Astrocyte (in vitro differentiated cells and primary cell): ENCODE measurements at regions not wholly inside any gene's neighbourhood (a gene's known extent, or its start where the extent isn't known, plus 50 kb on each side); places are given as distances from the start of the nearest gene placed in this dataset.

Experiments used
- DNase-seq: peaks from one replicate; pipeline ENCODE4 v3.0.0-alpha.2; 2010; ENCODE audit warnings: low read depth
- FAIRE-seq: peaks from 2 replicates; lab custom pipeline; 2011; peaks lifted over from hg19 to GRCh38; lab: Jason Lieb, UNC
- H2AFZ ChIP-seq: 2 replicates; pipeline ENCODE4 v1.6.0; 2012; ENCODE audit warnings: low read depth, low read length, inconsistent platforms
- H3K27ac ChIP-seq: 2 replicates; pipeline ENCODE4 v1.5.1; 2011; ENCODE audit warnings: low read depth, low read length, inconsistent platforms
- H3K27me3 ChIP-seq: 2 replicates; pipeline ENCODE4 v1.6.0; 2011; ENCODE audit warnings: low read length, inconsistent platforms; ENCODE audit not compliant: insufficient read depth
- H3K36me3 ChIP-seq: 2 replicates; pipeline ENCODE4 v1.5.1; 2011; ENCODE audit warnings: low read length, inconsistent platforms; ENCODE audit not compliant: insufficient read depth
- H3K4me1 ChIP-seq: 2 replicates; pipeline ENCODE4 v1.5.1; 2011; ENCODE audit warnings: low read length, inconsistent platforms; ENCODE audit not compliant: insufficient read depth
- H3K4me2 ChIP-seq: 2 replicates; pipeline ENCODE4 v1.6.0; 2012; ENCODE audit warnings: low read length, inconsistent platforms
- H3K4me3 ChIP-seq: 2 replicates; pipeline ENCODE4 v1.5.1; 2011; ENCODE audit warnings: low read depth, mild to moderate bottlenecking, low read length, inconsistent platforms; ENCODE audit not compliant: insufficient read depth
- H3K79me2 ChIP-seq: 2 replicates; pipeline ENCODE4 v1.6.0; 2012; ENCODE audit warnings: mild to moderate bottlenecking, low read length, inconsistent platforms; ENCODE audit not compliant: insufficient read depth
- H3K9ac ChIP-seq: 2 replicates; pipeline ENCODE4 v1.6.0; 2012; ENCODE audit warnings: mild to moderate bottlenecking, low read length, inconsistent platforms
- H3K9me3 ChIP-seq: 2 replicates; pipeline ENCODE4 v1.5.1; 2012; ENCODE audit warnings: low read depth, mild to moderate bottlenecking, low read length, inconsistent platforms; ENCODE audit not compliant: insufficient read depth
- H4K20me1 ChIP-seq: 2 replicates; pipeline ENCODE4 v1.6.0; 2012; ENCODE audit warnings: low read length, inconsistent platforms; ENCODE audit not compliant: insufficient read depth
- H3K27ac Mint-ChIP-seq: one replicate; pipeline ENCODE4 v1.8.0; 2021; ENCODE audit warnings: mild to moderate bottlenecking, mixed read lengths; ENCODE audit not compliant: unreplicated experiment
- H3K27me3 Mint-ChIP-seq: one replicate; pipeline ENCODE4 v1.8.0; 2021; ENCODE audit warnings: low read depth, mixed read lengths; ENCODE audit not compliant: unreplicated experiment
- H3K36me3 Mint-ChIP-seq: one replicate; pipeline ENCODE4 v1.8.0; 2021; ENCODE audit warnings: low read depth, mixed read lengths; ENCODE audit not compliant: unreplicated experiment
- H3K4me1 Mint-ChIP-seq: one replicate; pipeline ENCODE4 v1.8.0; 2021; ENCODE audit warnings: low read depth, mixed read lengths; ENCODE audit not compliant: unreplicated experiment
- H3K4me3 Mint-ChIP-seq: one replicate; pipeline ENCODE4 v1.8.0; 2021; ENCODE audit warnings: mild to moderate bottlenecking, moderate library complexity, mixed read lengths; ENCODE audit not compliant: unreplicated experiment
- H3K9me3 Mint-ChIP-seq: one replicate; pipeline ENCODE4 v1.8.0; 2021; ENCODE audit warnings: mild to moderate bottlenecking, mixed read lengths; ENCODE audit not compliant: unreplicated experiment
- EZH2 ChIP-seq: IDR thresholded peaks from 2 replicates; pipeline ENCODE4 v1.6.1; 2012; ENCODE audit warnings: mild to moderate bottlenecking, low read length, inconsistent platforms; ENCODE audit not compliant: insufficient read depth
- TF ChIP-seq, protein P1 (sequence below): IDR thresholded peaks from 2 replicates; pipeline ENCODE4 v1.5.1; 2011; ENCODE audit warnings: low read depth, mild to moderate bottlenecking, inconsistent platforms, low read length, moderate library complexity; ENCODE audit not compliant: insufficient read depth

GRCh38 chr20:48175261-48175660 lies 390.0 kb upstream of the SULF2 start:
- Histone ChIP-seq H3K27ac (no peak overlapping the region), H3K4me3 (no peak overlapping the region), H3K9me3 (peaks cover 7% of the 10 kb centered on the region), H2AFZ (no peak overlapping the region), H3K36me3 (no peaks in the 10 kb centered on the region), H3K9ac (no peak overlapping the region), H3K27me3 (peaks cover 37% of the 10 kb centered on the region), H3K4me2 (no peak overlapping the region), H3K4me1 (peaks cover 2% of the 10 kb centered on the region), H3K79me2 (no peaks in the 10 kb centered on the region), H4K20me1 (no peaks in the 10 kb centered on the region)
- peaks cover 15% of the 10 kb centered on the region for H3K4me1 Mint-ChIP-seq
- peaks cover 12% of the 10 kb centered on the region for H3K9me3 Mint-ChIP-seq
- no peak overlapping the region for H3K4me3 Mint-ChIP-seq
- H3K27ac Mint-ChIP-seq: no peak overlapping the region
- H3K27me3 Mint-ChIP-seq: peaks cover 42% of the 10 kb centered on the region
- no peak for FAIRE-seq
- no peaks in the 10 kb centered on the region for H3K36me3 Mint-ChIP-seq
- TF ChIP-seq, protein P1, sequence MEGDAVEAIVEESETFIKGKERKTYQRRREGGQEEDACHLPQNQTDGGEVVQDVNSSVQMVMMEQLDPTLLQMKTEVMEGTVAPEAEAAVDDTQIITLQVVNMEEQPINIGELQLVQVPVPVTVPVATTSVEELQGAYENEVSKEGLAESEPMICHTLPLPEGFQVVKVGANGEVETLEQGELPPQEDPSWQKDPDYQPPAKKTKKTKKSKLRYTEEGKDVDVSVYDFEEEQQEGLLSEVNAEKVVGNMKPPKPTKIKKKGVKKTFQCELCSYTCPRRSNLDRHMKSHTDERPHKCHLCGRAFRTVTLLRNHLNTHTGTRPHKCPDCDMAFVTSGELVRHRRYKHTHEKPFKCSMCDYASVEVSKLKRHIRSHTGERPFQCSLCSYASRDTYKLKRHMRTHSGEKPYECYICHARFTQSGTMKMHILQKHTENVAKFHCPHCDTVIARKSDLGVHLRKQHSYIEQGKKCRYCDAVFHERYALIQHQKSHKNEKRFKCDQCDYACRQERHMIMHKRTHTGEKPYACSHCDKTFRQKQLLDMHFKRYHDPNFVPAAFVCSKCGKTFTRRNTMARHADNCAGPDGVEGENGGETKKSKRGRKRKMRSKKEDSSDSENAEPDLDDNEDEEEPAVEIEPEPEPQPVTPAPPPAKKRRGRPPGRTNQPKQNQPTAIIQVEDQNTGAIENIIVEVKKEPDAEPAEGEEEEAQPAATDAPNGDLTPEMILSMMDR: no peak
- TF ChIP-seq EZH2: no peak
- no peak for DNase-seq

DNA sequence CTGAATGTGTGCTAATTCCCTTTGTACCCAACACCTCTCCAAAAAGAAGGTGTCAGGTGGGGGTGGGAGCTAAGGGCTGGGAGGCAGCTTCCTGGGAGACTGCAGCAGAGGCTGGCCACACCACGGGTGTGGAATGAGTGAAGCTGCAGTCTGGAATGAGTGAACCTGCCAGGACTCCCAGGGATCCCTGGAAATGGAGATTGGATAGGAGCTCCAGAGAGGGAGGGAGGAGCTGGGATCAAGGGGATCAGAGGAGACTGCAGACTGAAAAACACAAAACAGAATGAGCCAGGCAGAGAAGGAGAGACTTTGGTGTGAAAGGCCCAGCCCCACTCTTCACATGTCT lies 387.0 kb upstream of the SULF2 start:
- peaks cover 12% of the 10 kb centered on the region for H3K9me3 Mint-ChIP-seq
- no peak overlapping the region for H3K27ac Mint-ChIP-seq
- no peak for FAIRE-seq
- Histone ChIP-seq H3K4me2 (no peak overlapping the region), H3K9me3 (peaks cover 7% of the 10 kb centered on the region), H3K27me3 (peaks cover 43% of the 10 kb centered on the region), H4K20me1 (no peaks in the 10 kb centered on the region), H3K27ac (no peak overlapping the region), H2AFZ (no peak overlapping the region), H3K79me2 (no peaks in the 10 kb centered on the region), H3K4me3 (no peak overlapping the region), H3K36me3 (no peaks in the 10 kb centered on the region), H3K4me1 (no peaks in the 10 kb centered on the region), H3K9ac (no peak overlapping the region)
- TF ChIP-seq, protein P1: no peak
- no peak for TF ChIP-seq EZH2
- H3K4me1 Mint-ChIP-seq: peaks cover 10% of the 10 kb centered on the region
- no peak overlapping the region for H3K4me3 Mint-ChIP-seq
- no peak for DNase-seq
- peaks cover 61% of the 10 kb centered on the region for H3K27me3 Mint-ChIP-seq
- H3K36me3 Mint-ChIP-seq: no peaks in the 10 kb centered on the region

GRCh38 chr20:48171626-48172356 lies 386.5 kb upstream of the SULF2 start:
- Mint-ChIP-seq H3K36me3 (no peaks in the 10 kb centered on the region), H3K27ac (no peak overlapping the region), H3K9me3 (peaks cover 12% of the 10 kb centered on the region), H3K4me3 (no peak overlapping the region), H3K4me1 (peaks cover 10% of the 10 kb centered on the region), H3K27me3 (peaks cover 66% of the 10 kb centered on the region)
- Histone ChIP-seq H2AFZ (no peak overlapping the region), H3K27ac (no peak overlapping the region), H3K9me3 (peaks cover 7% of the 10 kb centered on the region), H4K20me1 (no peaks in the 10 kb centered on the region), H3K79me2 (no peaks in the 10 kb centered on the region), H3K4me1 (no peaks in the 10 kb centered on the region), H3K27me3 (peaks cover 48% of the 10 kb centered on the region), H3K36me3 (no peaks in the 10 kb centered on the region), H3K4me2 (no peak overlapping the region), H3K9ac (no peak overlapping the region), H3K4me3 (no peak overlapping the region)
- FAIRE-seq (no peak), DNase-seq (no peak)
- TF ChIP-seq EZH2: no peak
- TF ChIP-seq, protein P1: no peak
